LHCN-M2 (cell line): ENCODE measurements at regions not wholly inside any gene's neighbourhood (a gene's known extent, or its start where the extent isn't known, plus 50 kb on each side); places are given as distances from the start of the nearest gene placed in this dataset.
"Not testable (repeated sequence)": the region's sequence is repeated elsewhere in the genome, so short reads cannot be mapped to it uniquely, and the experiment has no call there.

Source experiments
- DNase-seq: peaks from one replicate; pipeline ENCODE4 v3.0.0-alpha.2; 2012; ENCODE audit warnings: low read depth

DNA sequence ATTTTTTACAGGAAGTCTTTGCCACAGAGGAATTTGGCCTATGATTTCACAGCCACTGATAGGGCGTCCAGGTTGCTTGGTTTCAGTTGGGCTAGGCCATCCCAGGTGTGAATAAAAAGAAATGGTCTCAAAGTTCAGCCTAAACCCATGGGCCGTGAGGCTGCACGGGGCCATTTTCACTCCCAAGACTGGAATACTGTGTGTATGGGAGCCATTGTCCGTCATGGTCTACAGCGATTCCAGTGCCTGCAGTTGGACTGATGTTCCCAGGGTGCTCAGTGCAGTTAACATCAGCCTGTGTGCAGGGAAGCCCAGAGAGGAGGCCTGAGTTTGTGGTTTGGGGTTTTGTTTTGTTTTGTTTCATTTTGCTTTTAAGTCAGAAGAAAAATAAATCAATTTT, 133.2 kb downstream of the ADSS2 start:
- DNase-seq: no peak

DNA sequence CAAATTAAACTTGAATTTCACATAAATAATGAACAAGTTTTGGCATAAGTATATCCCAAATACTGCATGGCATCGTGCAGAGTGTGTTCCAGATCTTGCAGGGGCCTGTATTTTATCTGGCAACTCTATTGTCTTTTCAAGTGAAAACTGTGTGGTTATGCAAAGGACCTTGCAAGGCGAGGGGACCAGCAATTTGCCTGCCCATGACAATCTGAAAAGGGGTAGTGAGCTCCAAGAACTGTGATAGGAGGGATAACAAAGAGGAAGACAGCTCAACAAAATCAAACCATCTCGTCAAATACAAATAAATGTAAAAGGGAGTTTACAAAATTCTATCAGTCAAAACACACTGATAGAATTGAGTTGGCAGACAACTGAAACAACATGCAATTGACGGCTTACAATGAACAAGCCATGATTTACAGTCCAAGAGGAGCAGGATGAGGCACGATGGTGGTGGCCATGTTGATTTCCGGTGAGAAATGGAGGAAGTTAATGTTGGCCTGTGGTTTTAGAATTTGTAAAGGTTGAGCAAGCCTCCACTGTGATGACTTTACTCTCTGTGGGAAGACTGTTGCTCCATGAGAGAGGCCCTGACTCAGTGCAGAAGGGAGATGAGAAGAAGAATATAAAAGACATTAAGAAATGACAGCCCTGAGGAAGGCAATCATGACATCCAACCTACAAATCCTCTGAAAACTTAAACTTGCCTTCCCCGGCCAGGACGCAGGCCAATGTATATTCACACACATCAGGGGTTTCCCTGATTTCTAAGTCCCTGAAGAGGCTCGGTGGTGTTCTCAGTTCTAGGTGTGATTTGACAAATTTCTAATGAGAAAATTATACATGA, 132.2 kb downstream of the ADSS2 start:
- peak; percentile 84 for DNase-seq

DNA sequence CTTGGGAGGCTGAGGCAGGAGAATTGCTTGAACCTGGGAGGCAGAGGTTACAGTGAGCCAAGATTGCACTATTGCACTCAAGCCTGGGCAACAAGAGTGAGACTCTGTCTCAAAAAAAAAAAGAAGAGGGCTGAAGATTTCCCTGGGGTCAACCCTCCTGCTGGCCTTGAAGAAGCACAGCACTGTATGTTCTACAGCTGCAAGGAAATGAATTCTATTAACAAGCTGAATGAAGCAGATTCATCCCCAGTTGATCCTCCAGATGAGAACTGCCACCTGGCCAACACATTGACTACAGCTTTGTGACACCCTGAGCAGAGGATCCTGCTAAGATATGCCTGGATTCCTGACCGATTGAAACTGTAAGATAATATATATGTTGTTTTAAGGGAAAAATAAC, 129.5 kb downstream of the ADSS2 start:
- peak; percentile 49 for DNase-seq

DNA sequence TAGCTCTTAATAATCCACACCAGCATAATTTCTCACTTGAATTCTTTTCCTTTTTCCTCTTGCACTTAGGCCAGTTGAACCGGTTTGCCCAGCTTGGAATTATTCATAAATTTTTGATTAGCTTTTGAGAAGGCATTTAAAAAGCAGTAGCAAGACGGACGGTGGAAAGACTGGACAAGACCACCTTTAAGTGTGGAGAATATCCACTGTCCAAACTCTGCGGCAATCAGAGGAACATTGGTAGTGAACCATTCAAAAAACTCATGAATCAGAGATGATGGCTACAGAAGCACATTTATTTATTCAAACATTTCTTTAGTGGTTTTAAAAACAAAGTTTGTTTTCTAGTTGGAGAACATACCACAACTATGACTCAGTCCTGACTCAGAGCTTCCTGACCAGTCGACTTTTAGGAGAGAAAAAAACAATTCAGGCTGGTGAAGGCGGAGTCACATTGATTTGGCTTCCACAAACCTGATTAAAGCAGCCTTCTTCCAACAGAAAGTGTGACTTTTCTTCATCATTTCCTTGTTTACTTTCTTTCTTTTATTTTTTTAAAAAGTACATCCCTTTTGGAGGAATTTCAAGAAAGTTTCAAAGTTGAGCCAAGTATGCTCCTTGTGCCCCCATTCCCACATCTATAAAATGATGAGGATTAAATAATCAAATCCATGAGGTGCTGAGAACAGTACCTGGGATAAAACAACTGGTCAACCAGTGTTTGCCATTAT, 128.8 kb downstream of the ADSS2 start:
- DNase-seq: peak; percentile 99

DNA sequence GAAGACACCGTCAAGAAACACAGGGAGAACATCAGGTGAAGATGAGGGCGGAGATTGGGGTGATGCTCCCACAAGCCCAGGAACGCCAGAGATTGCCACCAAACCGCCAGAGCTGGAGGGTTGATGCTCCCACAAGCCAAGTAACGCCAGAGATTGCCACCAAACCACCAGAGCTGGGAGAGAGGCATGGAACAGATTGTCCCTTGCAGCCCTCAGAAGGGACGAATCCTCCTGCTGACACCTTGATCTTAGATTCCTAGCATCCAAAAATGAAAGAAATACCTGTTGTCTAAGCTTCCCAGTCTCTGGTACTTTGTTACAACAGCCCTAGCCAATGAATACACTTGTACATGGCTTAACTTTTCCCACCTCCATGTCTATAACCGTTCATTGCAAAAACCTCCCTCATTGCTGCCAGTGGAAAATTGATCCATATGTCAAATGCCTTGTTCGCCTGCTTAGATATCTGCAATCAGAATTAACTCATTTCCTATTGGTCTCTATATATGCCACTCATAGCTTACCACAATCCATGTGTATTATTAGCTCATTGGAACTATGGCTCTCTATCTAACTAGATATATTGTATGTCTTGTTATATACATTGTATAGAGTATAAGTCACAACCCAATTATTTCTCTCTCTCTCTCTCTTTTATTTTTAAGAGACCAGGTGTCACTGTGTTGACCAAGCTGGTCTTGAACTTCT, 127.4 kb downstream of the ADSS2 start:
- DNase-seq: no peak

DNA sequence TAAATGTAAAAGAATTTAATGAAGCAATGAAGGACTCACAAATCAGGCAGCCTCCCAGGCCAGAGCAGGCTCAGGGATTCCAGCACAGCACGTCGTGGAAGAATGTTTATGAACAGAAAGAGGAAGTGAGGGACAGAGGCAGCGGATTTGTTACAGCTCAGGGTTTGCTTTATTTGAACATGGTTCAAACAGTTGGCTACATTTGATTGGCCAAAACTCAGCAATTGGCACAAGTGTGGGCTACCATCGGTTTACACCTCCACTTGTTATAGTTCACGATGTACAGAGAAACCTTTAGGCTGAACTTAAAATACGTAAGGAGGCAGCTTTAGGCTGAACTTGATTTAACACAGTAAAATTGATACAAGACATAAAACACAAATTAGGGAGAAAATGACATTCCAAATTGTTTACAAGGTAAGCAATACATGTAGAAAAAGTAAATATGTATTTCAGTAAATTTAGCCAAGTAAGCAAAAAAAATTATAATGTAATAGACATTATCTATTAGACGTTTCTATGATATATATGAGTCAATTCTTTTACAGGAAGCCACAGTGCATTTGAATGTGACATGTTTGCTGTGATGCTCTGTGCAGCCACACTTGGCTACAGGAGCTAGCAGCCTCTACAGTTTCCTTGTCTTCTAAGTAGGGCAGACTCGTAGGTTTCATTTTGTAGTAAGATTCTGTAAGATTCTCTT, 126.5 kb downstream of the ADSS2 start:
- peak; percentile 24 for DNase-seq

DNA sequence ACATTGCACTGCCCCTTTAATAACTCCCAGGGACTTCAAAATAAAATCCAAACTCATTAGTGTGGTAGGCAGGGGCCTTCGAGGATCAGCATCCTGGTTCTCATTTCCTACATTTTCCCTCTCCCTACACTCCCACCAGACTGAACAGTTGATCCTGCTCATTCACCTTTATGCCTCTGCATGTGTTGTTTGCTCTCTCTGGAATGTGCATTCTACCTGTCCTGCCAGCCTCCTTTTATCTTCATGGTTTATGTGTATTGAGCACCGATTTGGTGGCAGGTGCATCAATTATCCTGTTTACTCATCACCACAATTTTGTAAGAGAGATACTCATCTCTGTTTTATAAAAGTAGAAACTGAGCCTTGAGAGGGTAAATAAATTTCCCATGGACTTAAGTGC, 125.0 kb downstream of the ADSS2 start:
- no peak for DNase-seq

DNA sequence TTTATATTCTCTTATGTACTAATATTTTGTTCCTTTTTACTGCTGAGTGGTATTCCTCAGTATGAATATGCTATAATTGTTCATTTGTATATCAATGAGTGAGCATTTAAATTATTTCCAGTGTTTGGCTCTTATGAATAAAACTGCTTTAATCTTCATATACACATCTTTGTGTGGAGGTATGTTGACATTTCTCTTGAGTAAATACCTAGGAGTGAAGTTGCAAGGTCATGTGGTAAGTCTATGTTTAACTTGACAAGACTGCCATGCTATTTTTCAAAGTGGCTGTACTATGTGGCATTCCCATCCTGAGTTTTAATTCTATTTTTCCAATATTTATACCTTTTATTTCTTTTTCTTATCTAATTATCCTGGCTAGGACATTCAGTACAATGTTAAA, 124.2 kb downstream of the ADSS2 start:
- DNase-seq: no peak

DNA sequence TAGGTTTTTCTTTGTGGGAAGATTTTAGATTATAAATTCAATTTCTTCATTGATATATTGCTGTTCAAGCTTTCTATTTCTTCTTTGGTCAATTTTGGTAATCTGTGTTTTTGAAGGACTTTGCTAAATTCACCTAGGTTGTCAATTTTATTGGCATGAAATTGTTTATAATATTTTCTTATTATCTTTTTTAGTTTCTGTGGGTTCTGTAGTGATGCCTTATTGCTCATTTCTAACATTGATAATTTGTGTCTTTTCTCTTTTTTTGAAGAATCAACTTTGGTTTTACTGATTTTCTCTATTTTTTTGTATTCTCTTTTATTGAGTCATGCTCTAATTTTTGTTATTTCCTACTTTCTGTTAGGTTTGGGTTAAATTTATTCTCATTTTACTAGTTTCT, 123.2 kb downstream of the ADSS2 start:
- DNase-seq: no peak

DNA sequence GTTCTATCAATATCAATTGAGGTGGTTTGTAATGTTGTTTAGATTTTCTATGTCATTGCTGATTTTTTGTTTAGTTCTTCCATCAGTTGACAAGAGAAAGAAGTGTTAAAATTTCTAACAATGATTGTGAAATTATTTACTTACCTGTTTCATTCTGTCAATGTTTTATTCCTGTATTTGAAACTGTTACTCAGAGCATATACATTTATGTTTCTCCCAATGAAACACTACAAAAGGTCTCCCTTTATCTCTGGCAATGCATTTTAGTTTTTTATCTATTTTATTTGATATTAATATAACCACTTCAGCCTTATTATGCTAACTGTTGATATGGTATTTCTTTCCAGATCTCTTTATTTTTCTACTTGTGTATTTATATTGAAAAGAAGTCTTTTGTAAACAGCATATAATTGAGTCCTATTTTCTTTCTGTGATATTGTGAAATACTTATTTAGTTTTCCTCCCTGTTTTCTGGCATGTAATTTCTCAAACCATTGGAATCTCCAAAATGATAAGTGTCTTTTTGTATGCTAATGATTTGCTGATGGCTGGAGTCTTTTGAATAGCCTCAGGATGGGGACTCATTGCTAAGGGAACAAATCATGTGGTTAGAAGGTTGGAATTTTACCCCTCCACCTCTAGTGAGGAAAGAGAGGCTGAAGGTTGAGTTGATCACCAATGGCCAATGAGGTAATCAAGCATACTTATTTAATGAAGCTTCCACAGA, 122.0 kb downstream of the ADSS2 start:
- no peak for DNase-seq

DNA sequence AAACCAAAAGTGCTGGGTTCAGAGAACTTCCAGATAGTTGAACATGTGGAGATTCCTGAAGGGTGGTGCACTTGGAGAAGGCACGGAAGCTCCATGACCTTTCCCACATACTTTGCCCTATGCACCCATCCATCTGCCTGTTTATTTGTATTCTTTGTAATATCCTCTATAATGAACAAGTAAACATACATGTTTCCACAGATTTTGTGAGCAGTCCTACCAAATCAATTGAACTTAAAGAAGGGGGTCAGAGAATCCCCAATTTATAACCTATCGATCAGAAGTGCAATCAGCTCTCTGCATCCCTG, 121.4 kb downstream of the ADSS2 start:
- no peak for DNase-seq

DNA sequence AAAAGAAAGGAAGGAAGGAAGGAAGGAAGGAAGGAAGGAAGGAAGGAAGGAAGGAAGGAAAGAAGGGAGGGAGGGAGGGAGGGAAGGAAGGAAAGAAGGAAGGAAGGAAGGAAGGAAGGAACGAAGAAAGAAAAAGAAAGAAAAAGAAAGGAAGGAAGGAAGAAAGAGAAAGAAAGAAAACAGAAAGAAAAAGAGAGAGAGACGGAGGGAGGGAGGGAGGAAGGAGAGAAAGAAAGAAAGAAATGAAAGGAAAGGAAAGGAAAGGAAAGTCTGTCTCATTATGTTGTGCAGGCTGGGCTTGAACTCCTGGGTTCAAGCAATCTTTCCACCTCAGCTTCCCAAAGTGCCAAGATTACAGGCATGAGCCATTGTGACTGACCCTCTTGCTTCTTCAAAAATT, 118.9 kb downstream of the ADSS2 start:
- DNase-seq: not testable (repeated sequence)

DNA sequence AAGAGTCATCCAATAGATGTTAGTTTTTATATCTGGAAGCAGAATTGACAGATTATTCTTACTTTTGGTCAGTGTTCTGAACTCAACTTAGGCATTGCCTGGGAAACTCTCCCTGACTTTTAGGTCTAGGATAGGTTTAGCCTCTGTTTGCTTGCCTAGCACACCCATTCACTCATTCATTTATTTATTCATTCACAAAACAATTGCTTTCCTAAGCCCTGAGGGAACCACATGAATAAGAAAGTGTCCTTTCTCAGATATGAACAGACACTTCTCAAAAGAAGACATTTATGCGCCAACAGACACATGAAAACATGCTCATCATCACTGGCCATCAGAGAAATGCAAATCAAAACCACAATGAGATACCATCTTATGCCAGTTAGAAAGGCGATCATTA, 117.4 kb downstream of the ADSS2 start:
- not testable (repeated sequence) for DNase-seq

DNA sequence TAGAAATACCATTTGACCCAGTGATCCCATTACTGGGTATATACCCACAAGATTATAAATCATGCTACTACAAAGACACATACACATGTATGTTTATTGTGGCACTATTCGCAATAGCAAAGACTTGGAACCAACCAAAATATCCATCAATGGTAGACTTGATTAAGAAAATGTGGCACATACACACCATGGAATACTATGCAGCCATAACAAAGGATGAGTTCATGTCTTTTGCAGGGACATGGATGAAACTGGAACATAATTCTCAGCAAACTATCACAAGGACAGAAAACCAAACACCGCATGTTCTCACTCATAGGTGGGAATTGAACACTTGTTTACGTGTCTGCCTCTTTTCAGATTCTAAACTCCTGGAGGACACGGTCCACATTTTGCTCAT, 116.9 kb downstream of the ADSS2 start:
- not testable (repeated sequence) for DNase-seq

DNA sequence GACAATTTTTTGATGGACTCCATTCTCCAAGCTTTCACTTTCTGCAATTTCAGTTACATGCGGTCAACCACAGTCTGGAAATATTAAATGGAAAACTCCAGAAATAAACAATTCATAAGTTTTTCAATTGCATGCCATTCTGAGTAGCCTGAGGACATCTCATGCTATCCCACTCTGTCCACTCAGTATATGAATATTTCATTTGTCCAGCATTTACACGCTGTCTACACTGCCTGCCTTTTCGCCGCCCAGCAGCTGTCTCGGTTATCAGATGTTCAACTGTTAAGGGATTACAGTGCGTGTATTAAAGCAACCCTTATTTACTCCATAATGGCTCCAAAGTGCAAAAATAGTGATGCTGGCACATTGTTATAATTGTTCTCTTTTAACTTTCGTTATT, 116.3 kb downstream of the ADSS2 start:
- no peak for DNase-seq

DNA sequence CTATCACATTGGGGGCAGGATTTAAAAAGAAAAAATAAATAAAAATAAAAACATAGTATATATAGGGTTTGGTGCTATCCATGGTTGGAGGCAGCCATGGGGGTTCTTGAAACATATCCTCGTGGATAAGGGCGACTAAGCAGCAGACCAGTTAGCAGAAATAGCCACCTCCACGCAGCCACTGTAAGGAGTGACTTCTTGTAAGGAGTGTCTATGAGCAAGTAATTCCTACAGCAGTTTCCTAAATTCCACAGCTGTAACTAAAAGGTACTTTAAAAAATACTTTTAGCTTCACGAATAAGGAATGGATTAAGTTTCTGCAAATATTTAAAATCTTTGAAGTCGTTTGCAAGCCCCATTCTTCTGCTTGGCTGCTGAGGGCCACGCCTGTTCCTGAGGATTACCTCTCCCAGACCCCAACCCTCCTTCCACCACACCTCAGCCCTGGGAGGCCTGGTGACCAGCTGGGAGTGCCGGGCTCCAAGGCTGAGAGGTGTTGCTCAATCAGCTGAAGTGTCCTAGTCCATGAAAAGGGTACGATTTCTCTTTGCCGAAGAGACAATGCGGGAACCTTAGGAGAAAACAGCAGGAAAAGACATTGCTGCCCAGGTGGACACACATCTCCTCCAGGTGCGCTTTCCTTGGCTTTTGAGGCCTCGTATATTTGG, 115.3 kb downstream of the ADSS2 start:
- DNase-seq: no peak

DNA sequence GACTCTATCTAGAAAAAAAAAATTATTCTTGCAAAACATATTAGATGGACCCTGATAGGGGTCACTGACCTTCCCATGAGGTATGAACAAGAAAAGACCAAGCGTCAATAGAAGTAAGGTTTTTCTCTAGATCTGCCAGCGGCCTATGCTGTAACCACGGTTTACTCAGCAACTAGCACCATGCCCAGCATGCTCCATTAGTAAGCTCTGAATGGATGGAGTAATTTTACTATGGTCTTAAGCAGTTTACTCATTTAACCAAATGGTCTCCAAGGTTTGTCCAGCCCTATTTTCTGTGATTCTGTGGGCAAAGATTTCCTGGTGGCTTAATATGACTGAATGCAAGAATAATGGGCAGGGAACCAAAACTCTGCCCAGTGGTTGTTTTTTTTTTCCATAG, 113.9 kb downstream of the ADSS2 start:
- peak; percentile 49 for DNase-seq

DNA sequence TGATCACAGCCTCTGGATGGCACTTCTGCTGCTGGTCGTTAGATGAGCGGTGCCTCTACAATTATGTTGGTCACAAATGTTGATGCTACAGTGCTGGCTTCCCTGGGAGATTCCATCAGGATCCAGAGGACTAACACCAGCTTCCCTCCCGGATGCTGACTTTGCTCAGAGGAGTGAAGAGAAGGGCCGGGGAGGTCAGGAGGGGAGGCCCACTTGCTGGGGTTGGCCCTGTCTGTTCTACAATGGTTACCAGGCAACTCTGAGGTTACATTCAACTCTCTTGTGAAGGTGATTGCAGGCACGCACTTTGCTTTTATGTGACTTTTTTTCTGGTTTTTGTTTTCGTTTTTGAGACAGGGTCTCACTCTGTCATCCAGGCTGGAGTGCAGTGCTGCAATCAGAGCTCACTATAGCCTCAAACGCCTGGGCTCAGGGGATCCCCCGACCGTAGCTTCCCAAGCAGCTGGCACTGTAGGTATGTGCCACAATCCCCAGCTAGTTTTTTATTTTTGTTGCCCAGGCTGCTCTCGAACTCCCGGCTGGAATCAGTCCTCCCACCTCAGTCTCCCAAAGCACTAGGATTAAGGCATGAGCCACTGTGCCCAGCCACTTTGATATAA, 112.5 kb downstream of the ADSS2 start:
- DNase-seq: no peak

DNA sequence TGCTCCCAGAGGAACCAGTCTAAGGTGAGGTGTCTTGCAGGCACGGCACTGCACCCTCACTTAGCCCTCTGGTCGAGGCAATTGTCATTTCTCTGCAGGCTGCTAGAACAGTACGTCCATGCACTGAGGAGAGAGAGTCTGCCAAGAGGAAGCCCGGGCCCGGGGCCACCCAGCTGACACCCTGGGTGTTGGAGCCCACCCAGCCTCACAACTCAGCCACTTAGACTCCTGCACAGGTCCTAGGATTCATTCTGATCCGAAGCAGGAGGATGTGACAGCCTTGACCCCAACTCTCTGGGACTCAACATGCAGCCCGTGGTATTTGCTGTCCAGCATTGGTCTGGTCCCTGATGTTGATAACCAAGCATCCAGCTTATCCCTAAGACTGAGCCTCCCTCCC, 111.9 kb downstream of the ADSS2 start:
- DNase-seq: no peak

DNA sequence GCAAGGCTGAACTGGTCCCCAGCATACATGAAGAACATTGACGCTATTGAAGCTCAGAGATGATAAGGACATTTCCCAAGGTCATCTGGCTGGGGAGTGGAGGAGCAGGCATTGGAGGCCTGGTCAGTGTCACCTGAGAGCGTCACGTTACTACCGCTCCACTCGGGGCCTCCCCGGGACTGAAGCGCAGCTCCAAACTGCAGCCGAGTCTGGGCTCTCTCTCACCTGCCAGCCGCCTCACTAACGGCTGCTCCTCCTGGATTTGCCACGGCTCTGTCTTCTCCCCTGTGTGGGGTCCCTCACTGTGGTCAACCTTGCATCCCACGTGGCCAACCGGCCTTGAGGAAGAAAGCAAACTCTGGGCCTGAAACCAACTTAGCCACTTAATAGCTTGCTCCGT, 111.3 kb downstream of the ADSS2 start:
- no peak for DNase-seq
